ENCODE measurements at regions not wholly inside any gene's neighbourhood (a gene's known extent, or its start where the extent isn't known, plus 50 kb on each side); places are given as distances from the start of the nearest gene placed in this dataset.

GRCh38 chr11:127149410-127149809 lies 148.8 kb upstream of the KIRREL3 start:
- no peak overlapping the region for H3K4me3 ChIP-seq (ENCODE audit: insufficient read depth, low read depth, low read length)
- H3K27me3 Mint-ChIP-seq (ENCODE audit: low read depth, unreplicated experiment) = peaks cover 6% of the 10 kb centered on the region
- no peaks in the 10 kb centered on the region for H4K20me1 ChIP-seq (ENCODE audit: insufficient read depth, low read length)
- no peaks in the 10 kb centered on the region for H3K27me3 ChIP-seq (ENCODE audit: insufficient read depth, low read length)
- FAIRE-seq (no peak), DNase-seq (ENCODE audit: low read depth) (no peak)
- no peak overlapping the region for H2AFZ ChIP-seq (ENCODE audit: low read depth, low read length)
- H3K79me2 ChIP-seq (ENCODE audit: insufficient read depth, low read length) = no peaks in the 10 kb centered on the region
- H3K36me3 ChIP-seq (ENCODE audit: insufficient read depth, low read length) = no peaks in the 10 kb centered on the region
- no peak for TF ChIP-seq EZH2 (IDR thresholded peaks at IDR 0.05; ENCODE audit: insufficient read depth, low read length)
- no peak for TF ChIP-seq CTCF (IDR thresholded peaks at IDR 0.05; ENCODE audit: insufficient read depth, low read depth, low read length)
- H3K9me3 Mint-ChIP-seq (ENCODE audit: unreplicated experiment) = no peaks in the 10 kb centered on the region
- H3K4me2 ChIP-seq (ENCODE audit: low read length) = no peak overlapping the region
- no peak overlapping the region for H3K9ac ChIP-seq (ENCODE audit: low read length)
- H3K36me3 Mint-ChIP-seq (ENCODE audit: low read depth, unreplicated experiment) = no peaks in the 10 kb centered on the region
- no peaks in the 10 kb centered on the region for H3K4me1 ChIP-seq (ENCODE audit: insufficient read depth, low read length)
- H3K4me3 Mint-ChIP-seq (ENCODE audit: unreplicated experiment) = no peak overlapping the region
- no peaks in the 10 kb centered on the region for H3K9me3 ChIP-seq (ENCODE audit: insufficient read depth, low read depth, low read length)
- no peaks in the 10 kb centered on the region for H3K4me1 Mint-ChIP-seq (ENCODE audit: low read depth, unreplicated experiment)
- H3K27ac Mint-ChIP-seq (ENCODE audit: unreplicated experiment) = no peak overlapping the region
- H3K27ac ChIP-seq (ENCODE audit: low read depth, low read length) = no peak overlapping the region

- H3K9me3 ChIP-seq (ENCODE audit: insufficient read depth, low read depth, low read length) = no peaks in the 10 kb centered on the region
- peaks cover 15% of the 10 kb centered on the region for H3K27me3 Mint-ChIP-seq (ENCODE audit: low read depth, unreplicated experiment)
Measured at GRCh38 chr11:127143251-127143650, 142.7 kb upstream of the KIRREL3 start.

More at GRCh38 chr11:127143251-127143650, 142.7 kb upstream of the KIRREL3 start:
- Histone ChIP-seq H3K4me1 (ENCODE audit: insufficient read depth, low read length) (no peaks in the 10 kb centered on the region), H3K79me2 (ENCODE audit: insufficient read depth, low read length) (no peaks in the 10 kb centered on the region), H2AFZ (ENCODE audit: low read depth, low read length) (no peak overlapping the region), H3K36me3 (ENCODE audit: insufficient read depth, low read length) (no peaks in the 10 kb centered on the region), H4K20me1 (ENCODE audit: insufficient read depth, low read length) (no peaks in the 10 kb centered on the region), H3K4me2 (ENCODE audit: low read length) (no peak overlapping the region), H3K27ac (ENCODE audit: low read depth, low read length) (no peak overlapping the region), H3K27me3 (ENCODE audit: insufficient read depth, low read length) (no peaks in the 10 kb centered on the region), H3K4me3 (ENCODE audit: insufficient read depth, low read depth, low read length) (no peak overlapping the region), H3K9ac (ENCODE audit: low read length) (no peak overlapping the region)
- DNase-seq (ENCODE audit: low read depth) (no peak), FAIRE-seq (no peak)
- no peaks in the 10 kb centered on the region for H3K4me1 Mint-ChIP-seq (ENCODE audit: low read depth, unreplicated experiment)
- TF ChIP-seq EZH2 (IDR thresholded peaks at IDR 0.05; ENCODE audit: insufficient read depth, low read length) = no peak
- TF ChIP-seq CTCF (IDR thresholded peaks at IDR 0.05; ENCODE audit: insufficient read depth, low read depth, low read length) = no peak
- no peaks in the 10 kb centered on the region for H3K36me3 Mint-ChIP-seq (ENCODE audit: low read depth, unreplicated experiment)
- H3K27ac Mint-ChIP-seq (ENCODE audit: unreplicated experiment) = no peak overlapping the region
- H3K9me3 Mint-ChIP-seq (ENCODE audit: unreplicated experiment) = peaks cover 2% of the 10 kb centered on the region
- H3K4me3 Mint-ChIP-seq (ENCODE audit: unreplicated experiment) = no peak overlapping the region

Measured in astrocyte (in vitro differentiated cells and primary cell).